ENCODE measurements at regions not wholly inside any gene's neighbourhood (a gene's known extent, or its start where the extent isn't known, plus 50 kb on each side); places are given as distances from the start of the nearest gene placed in this dataset.
"Not testable (repeated sequence)": the region's sequence is repeated elsewhere in the genome, so short reads cannot be mapped to it uniquely, and the experiment has no call there.

GRCh38 chr12:54105809-54106208 lies 52.2 kb downstream of the HOXC4 start:
- POLR2A ChIA-PET, H3K36me3 Mint-ChIP-seq, DNase-seq, H3K9me3 Mint-ChIP-seq, H3K27ac Mint-ChIP-seq, ATAC-seq: not testable (repeated sequence)
- Mint-ChIP-seq H3K27me3 (peaks cover 31 to 86% (median 51%) of the 10 kb centered on the region in 5 donors), H3K4me1 (peaks cover 5 to 17% (median 10%) of the 10 kb centered on the region in 4 donors), H3K4me3 (peak overlapping the region in 1 of 10 donors; percentile 32)

- Mint-ChIP-seq H3K27me3 (peaks cover 28 to 86% (median 49%) of the 10 kb centered on the region in 5 donors), H3K4me3 (peak overlapping the region in 3 of 10 donors; percentile 22 to 32 (median 30)), H3K4me1 (peaks cover 5 to 17% (median 10%) of the 10 kb centered on the region in 4 donors)
- POLR2A ChIA-PET, H3K9me3 Mint-ChIP-seq, ATAC-seq, DNase-seq, H3K36me3 Mint-ChIP-seq, H3K27ac Mint-ChIP-seq: not testable (repeated sequence)
Observed at GRCh38 chr12:54106252-54106651, 52.6 kb downstream of the HOXC4 start.

- POLR2A ChIA-PET, H3K9me3 Mint-ChIP-seq, ATAC-seq, H3K27ac Mint-ChIP-seq, H3K36me3 Mint-ChIP-seq, DNase-seq: not testable (repeated sequence)
- H3K4me1 Mint-ChIP-seq = peaks cover 5 to 17% (median 10%) of the 10 kb centered on the region in 4 donors
- peak overlapping the region in 5 of 10 donors; percentile 30 to 75 (median 55) for H3K4me3 Mint-ChIP-seq
- peaks cover 27 to 86% (median 49%) of the 10 kb centered on the region in 5 donors for H3K27me3 Mint-ChIP-seq
Observed at GRCh38 chr12:54106803-54107579, 53.4 kb downstream of the HOXC4 start.

- peaks cover 19 to 48% (median 39%) of the 10 kb centered on the region in 5 donors for H3K27me3 Mint-ChIP-seq
- H3K4me3 Mint-ChIP-seq, H3K27ac Mint-ChIP-seq, ATAC-seq, H3K9me3 Mint-ChIP-seq, H3K4me1 Mint-ChIP-seq, POLR2A ChIA-PET, H3K36me3 Mint-ChIP-seq, DNase-seq: not testable (repeated sequence)
Observed at GRCh38 chr12:54112336-54112735, 58.7 kb downstream of the HOXC4 start.

- H3K4me3 Mint-ChIP-seq, H3K36me3 Mint-ChIP-seq, POLR2A ChIA-PET, DNase-seq, H3K4me1 Mint-ChIP-seq, ATAC-seq, H3K27ac Mint-ChIP-seq, H3K9me3 Mint-ChIP-seq: not testable (repeated sequence)
- peaks cover 5 to 42% (median 32%) of the 10 kb centered on the region in 5 donors for H3K27me3 Mint-ChIP-seq
Observed at GRCh38 chr12:54116055-54116454, 62.4 kb downstream of the HOXC4 start.

- H3K4me3 Mint-ChIP-seq, H3K36me3 Mint-ChIP-seq, POLR2A ChIA-PET, DNase-seq, H3K27ac Mint-ChIP-seq, ATAC-seq, H3K9me3 Mint-ChIP-seq, H3K4me1 Mint-ChIP-seq: not testable (repeated sequence)
- peaks cover 11 to 48% (median 31%) of the 10 kb centered on the region in 5 donors for H3K27me3 Mint-ChIP-seq
Observed at GRCh38 chr12:54117392-54117791, 63.8 kb downstream of the HOXC4 start.

- POLR2A ChIA-PET, DNase-seq, H3K36me3 Mint-ChIP-seq, H3K4me1 Mint-ChIP-seq, ATAC-seq, H3K9me3 Mint-ChIP-seq, H3K27ac Mint-ChIP-seq, H3K4me3 Mint-ChIP-seq: not testable (repeated sequence)
- peaks cover 24 to 62% (median 44%) of the 10 kb centered on the region in 5 donors for H3K27me3 Mint-ChIP-seq
Observed at GRCh38 chr12:54119082-54119481, 65.4 kb downstream of the HOXC4 start.

GRCh38 chr12:54123981-54124380 lies 64.8 kb downstream of the SMUG1 start:
- H3K9me3 Mint-ChIP-seq, H3K36me3 Mint-ChIP-seq, DNase-seq, H3K4me3 Mint-ChIP-seq, ATAC-seq, POLR2A ChIA-PET, H3K27ac Mint-ChIP-seq: not testable (repeated sequence)
- H3K4me1 Mint-ChIP-seq = peaks cover 12 to 28% (median 19%) of the 10 kb centered on the region in 4 donors
- H3K27me3 Mint-ChIP-seq = peaks cover 42 to 96% (median 63%) of the 10 kb centered on the region in 5 donors

GRCh38 chr12:54125708-54126028 lies 63.1 kb downstream of the SMUG1 start:
- DNase-seq, H3K27ac Mint-ChIP-seq, H3K9me3 Mint-ChIP-seq, ATAC-seq, H3K36me3 Mint-ChIP-seq, POLR2A ChIA-PET: not testable (repeated sequence)
- H3K27me3 Mint-ChIP-seq = peaks cover 44 to 86% (median 63%) of the 10 kb centered on the region in 5 donors
- peaks cover 13 to 28% (median 21%) of the 10 kb centered on the region in 4 donors for H3K4me1 Mint-ChIP-seq
- H3K4me3 Mint-ChIP-seq = peak overlapping the region; percentile 45 to 83 (median 69)

GRCh38 chr12:54126029-54126695 lies 62.6 kb downstream of the SMUG1 start:
- DNase-seq = peak in 4 of 10 donors; percentile 9 to 27 (median 20)

GRCh38 chr12:54126696-54127537 lies 61.9 kb downstream of the SMUG1 start:
- Mint-ChIP-seq H3K4me1 (peaks cover 13 to 28% (median 21%) of the 10 kb centered on the region in 4 donors), H3K4me3 (peak overlapping the region; percentile 45 to 80 (median 64)), H3K9me3 (no peaks in the 10 kb centered on the region), H3K36me3 (peaks cover 0 to 4% (median 0%) of the 10 kb centered on the region in 3 donors), H3K27ac (no peak overlapping the region), H3K27me3 (peaks cover 46 to 75% (median 66%) of the 10 kb centered on the region in 5 donors)
- peak; percentile 33 to 38 for ATAC-seq
- peak in 2 of 10 donors; percentile 6 for DNase-seq
- POLR2A ChIA-PET = no interaction called here

More at GRCh38 chr12:54126029-54126695, 62.6 kb downstream of the SMUG1 start:
- H3K9me3 Mint-ChIP-seq = no peaks in the 10 kb centered on the region
- H3K4me3 Mint-ChIP-seq = peak overlapping the region; percentile 45 to 83 (median 67)
- peaks cover 13 to 28% (median 21%) of the 10 kb centered on the region in 4 donors for H3K4me1 Mint-ChIP-seq
- H3K27me3 Mint-ChIP-seq = peaks cover 47 to 83% (median 65%) of the 10 kb centered on the region in 5 donors
- no peak overlapping the region for H3K27ac Mint-ChIP-seq
- peaks cover 0 to 4% (median 2%) of the 10 kb centered on the region in 3 donors for H3K36me3 Mint-ChIP-seq
- POLR2A ChIA-PET = no interaction called here
- peak; percentile 70 for ATAC-seq

- POLR2A ChIA-PET = no interaction called here
- ATAC-seq (no peak), DNase-seq (no peak)
- Mint-ChIP-seq H3K27me3 (peaks cover 44 to 67% (median 59%) of the 10 kb centered on the region in 5 donors), H3K4me3 (peak overlapping the region in 5 of 10 donors; percentile 24 to 80 (median 65)), H3K27ac (no peak overlapping the region), H3K4me1 (peaks cover 13 to 28% (median 21%) of the 10 kb centered on the region in 4 donors), H3K36me3 (peaks cover 0 to 4% (median 0%) of the 10 kb centered on the region in 3 donors), H3K9me3 (no peaks in the 10 kb centered on the region)
Observed at GRCh38 chr12:54127538-54128259, 61.1 kb downstream of the SMUG1 start.
